ENCODE measurements at regions not wholly inside any gene's neighbourhood (a gene's known extent, or its start where the extent isn't known, plus 50 kb on each side); places are given as distances from the start of the nearest gene placed in this dataset.

DNA sequence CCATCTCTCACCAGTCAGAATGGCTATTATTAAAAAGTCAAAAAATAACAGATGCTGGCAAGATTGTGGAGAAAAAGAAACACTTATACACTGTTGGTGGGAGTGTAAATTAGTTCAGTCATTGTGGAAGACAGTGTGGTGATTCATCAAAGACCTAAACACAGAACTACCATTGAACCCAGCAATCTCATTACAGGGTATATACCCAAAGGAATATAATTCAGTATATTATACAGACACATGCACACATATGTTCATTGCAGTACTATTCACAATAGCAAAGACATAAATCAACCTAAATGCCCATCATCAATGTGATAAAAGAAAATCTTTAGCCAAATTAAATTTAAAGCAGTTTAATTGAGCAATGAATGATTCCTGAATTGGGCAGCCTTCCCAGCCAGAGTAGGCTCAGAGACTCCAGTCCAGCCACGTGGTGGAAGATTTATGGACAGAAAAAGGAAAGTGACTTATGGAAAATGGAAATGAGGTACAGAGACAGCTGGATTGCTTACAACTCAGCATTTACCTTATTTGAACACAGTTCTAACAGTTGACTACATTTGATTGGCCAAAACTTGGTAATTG lies 377.1 kb upstream of the SLC39A10 start:
- no peak for TF ChIP-seq SP3 (tag by site-specific recombination; IDR thresholded peaks at IDR 0.05)
- no peak for TF ChIP-seq ZFP3 (tag by site-specific recombination; IDR thresholded peaks at IDR 0.05; ENCODE audit: low read depth)
- TF ChIP-seq, protein P1, sequence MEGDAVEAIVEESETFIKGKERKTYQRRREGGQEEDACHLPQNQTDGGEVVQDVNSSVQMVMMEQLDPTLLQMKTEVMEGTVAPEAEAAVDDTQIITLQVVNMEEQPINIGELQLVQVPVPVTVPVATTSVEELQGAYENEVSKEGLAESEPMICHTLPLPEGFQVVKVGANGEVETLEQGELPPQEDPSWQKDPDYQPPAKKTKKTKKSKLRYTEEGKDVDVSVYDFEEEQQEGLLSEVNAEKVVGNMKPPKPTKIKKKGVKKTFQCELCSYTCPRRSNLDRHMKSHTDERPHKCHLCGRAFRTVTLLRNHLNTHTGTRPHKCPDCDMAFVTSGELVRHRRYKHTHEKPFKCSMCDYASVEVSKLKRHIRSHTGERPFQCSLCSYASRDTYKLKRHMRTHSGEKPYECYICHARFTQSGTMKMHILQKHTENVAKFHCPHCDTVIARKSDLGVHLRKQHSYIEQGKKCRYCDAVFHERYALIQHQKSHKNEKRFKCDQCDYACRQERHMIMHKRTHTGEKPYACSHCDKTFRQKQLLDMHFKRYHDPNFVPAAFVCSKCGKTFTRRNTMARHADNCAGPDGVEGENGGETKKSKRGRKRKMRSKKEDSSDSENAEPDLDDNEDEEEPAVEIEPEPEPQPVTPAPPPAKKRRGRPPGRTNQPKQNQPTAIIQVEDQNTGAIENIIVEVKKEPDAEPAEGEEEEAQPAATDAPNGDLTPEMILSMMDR (tag by site-specific recombination; IDR thresholded peaks at IDR 0.05), result no peak
- TF ChIP-seq, protein P2, sequence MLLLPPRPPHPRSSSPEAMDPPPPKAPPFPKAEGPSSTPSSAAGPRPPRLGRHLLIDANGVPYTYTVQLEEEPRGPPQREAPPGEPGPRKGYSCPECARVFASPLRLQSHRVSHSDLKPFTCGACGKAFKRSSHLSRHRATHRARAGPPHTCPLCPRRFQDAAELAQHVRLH (tag by site-specific recombination; IDR thresholded peaks at IDR 0.05), result no peak
- no peak for TF ChIP-seq ZNF211 (tag by site-specific recombination; IDR thresholded peaks at IDR 0.05; ENCODE audit: low read depth)
- TF ChIP-seq, protein P3, sequence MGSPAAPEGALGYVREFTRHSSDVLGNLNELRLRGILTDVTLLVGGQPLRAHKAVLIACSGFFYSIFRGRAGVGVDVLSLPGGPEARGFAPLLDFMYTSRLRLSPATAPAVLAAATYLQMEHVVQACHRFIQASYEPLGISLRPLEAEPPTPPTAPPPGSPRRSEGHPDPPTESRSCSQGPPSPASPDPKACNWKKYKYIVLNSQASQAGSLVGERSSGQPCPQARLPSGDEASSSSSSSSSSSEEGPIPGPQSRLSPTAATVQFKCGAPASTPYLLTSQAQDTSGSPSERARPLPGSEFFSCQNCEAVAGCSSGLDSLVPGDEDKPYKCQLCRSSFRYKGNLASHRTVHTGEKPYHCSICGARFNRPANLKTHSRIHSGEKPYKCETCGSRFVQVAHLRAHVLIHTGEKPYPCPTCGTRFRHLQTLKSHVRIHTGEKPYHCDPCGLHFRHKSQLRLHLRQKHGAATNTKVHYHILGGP (tag by site-specific recombination; IDR thresholded peaks at IDR 0.05), result no peak
- TF ChIP-seq, protein P4, sequence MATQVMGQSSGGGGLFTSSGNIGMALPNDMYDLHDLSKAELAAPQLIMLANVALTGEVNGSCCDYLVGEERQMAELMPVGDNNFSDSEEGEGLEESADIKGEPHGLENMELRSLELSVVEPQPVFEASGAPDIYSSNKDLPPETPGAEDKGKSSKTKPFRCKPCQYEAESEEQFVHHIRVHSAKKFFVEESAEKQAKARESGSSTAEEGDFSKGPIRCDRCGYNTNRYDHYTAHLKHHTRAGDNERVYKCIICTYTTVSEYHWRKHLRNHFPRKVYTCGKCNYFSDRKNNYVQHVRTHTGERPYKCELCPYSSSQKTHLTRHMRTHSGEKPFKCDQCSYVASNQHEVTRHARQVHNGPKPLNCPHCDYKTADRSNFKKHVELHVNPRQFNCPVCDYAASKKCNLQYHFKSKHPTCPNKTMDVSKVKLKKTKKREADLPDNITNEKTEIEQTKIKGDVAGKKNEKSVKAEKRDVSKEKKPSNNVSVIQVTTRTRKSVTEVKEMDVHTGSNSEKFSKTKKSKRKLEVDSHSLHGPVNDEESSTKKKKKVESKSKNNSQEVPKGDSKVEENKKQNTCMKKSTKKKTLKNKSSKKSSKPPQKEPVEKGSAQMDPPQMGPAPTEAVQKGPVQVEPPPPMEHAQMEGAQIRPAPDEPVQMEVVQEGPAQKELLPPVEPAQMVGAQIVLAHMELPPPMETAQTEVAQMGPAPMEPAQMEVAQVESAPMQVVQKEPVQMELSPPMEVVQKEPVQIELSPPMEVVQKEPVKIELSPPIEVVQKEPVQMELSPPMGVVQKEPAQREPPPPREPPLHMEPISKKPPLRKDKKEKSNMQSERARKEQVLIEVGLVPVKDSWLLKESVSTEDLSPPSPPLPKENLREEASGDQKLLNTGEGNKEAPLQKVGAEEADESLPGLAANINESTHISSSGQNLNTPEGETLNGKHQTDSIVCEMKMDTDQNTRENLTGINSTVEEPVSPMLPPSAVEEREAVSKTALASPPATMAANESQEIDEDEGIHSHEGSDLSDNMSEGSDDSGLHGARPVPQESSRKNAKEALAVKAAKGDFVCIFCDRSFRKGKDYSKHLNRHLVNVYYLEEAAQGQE (tag by site-specific recombination; IDR thresholded peaks at IDR 0.05), result no peak
